ENCODE measurements at regions not wholly inside any gene's neighbourhood (a gene's known extent, or its start where the extent isn't known, plus 50 kb on each side); places are given as distances from the start of the nearest gene placed in this dataset.

GRCh38 chr10:128894641-128895040, 572.4 kb upstream of the MGMT start:
- DNase-seq (ENCODE audit: low read depth, low spot score): no peak

GRCh38 chr10:128895473-128895872, 571.6 kb upstream of the MGMT start:
- no peak for DNase-seq (ENCODE audit: low read depth, low spot score)

- DNase-seq (ENCODE audit: low read depth, low spot score): no peak
Observed at GRCh38 chr10:128896116-128896795, 570.8 kb upstream of the MGMT start.

- DNase-seq (ENCODE audit: low read depth, low spot score): no peak
Observed at GRCh38 chr10:128896963-128897362, 570.1 kb upstream of the MGMT start.

- DNase-seq (ENCODE audit: low read depth, low spot score): no peak
Observed at GRCh38 chr10:128897401-128898129, 569.5 kb upstream of the MGMT start.

- no peak for DNase-seq (ENCODE audit: low read depth, low spot score)
Observed at GRCh38 chr10:128898133-128898915, 568.7 kb upstream of the MGMT start.

GRCh38 chr10:128898916-128899195, 568.2 kb upstream of the MGMT start:
- no peak for DNase-seq (ENCODE audit: low read depth, low spot score)

- no peak for DNase-seq (ENCODE audit: low read depth, low spot score)
Observed at GRCh38 chr10:128900456-128900855, 566.6 kb upstream of the MGMT start.

- DNase-seq (ENCODE audit: low read depth, low spot score): no peak
Observed at GRCh38 chr10:128901236-128901635, 565.8 kb upstream of the MGMT start.

GRCh38 chr10:128902031-128902710, 564.9 kb upstream of the MGMT start:
- no peak for DNase-seq (ENCODE audit: low read depth, low spot score)

GRCh38 chr10:128907155-128907941, 559.7 kb upstream of the MGMT start:
- DNase-seq (ENCODE audit: low read depth, low spot score): no peak

- no peak for DNase-seq (ENCODE audit: low read depth, low spot score)
Observed at GRCh38 chr10:128908099-128908498, 558.9 kb upstream of the MGMT start.

GRCh38 chr10:128908499-128908898, 558.5 kb upstream of the MGMT start:
- DNase-seq (ENCODE audit: low read depth, low spot score): no peak

- DNase-seq (ENCODE audit: low read depth, low spot score): no peak
Observed at GRCh38 chr10:128912568-128913311, 554.3 kb upstream of the MGMT start.

GRCh38 chr10:128914681-128915080, 552.4 kb upstream of the MGMT start:
- DNase-seq (ENCODE audit: low read depth, low spot score): no peak

GRCh38 chr10:128915630-128916029, 551.4 kb upstream of the MGMT start:
- DNase-seq (ENCODE audit: low read depth, low spot score): no peak

- no peak for DNase-seq (ENCODE audit: low read depth, low spot score)
Observed at GRCh38 chr10:128916383-128916782, 550.7 kb upstream of the MGMT start.

GRCh38 chr10:128921389-128922022, 545.5 kb upstream of the MGMT start:
- DNase-seq (ENCODE audit: low read depth, low spot score): no peak

GRCh38 chr10:128922172-128922571, 544.9 kb upstream of the MGMT start:
- no peak for DNase-seq (ENCODE audit: low read depth, low spot score)

- no peak for DNase-seq (ENCODE audit: low read depth, low spot score)
Observed at GRCh38 chr10:128922619-128923196, 544.3 kb upstream of the MGMT start.

All from activated CD4-positive, CD25-positive, alpha-beta regulatory T cell treated with anti-CD3 and anti-CD28 coated beads, Interleukin-2, amount 50 U/mL, for 16 hours (primary cell).